ENCODE measurements at regions not wholly inside any gene's neighbourhood (a gene's known extent, or its start where the extent isn't known, plus 50 kb on each side); places are given as distances from the start of the nearest gene placed in this dataset.

DNA sequence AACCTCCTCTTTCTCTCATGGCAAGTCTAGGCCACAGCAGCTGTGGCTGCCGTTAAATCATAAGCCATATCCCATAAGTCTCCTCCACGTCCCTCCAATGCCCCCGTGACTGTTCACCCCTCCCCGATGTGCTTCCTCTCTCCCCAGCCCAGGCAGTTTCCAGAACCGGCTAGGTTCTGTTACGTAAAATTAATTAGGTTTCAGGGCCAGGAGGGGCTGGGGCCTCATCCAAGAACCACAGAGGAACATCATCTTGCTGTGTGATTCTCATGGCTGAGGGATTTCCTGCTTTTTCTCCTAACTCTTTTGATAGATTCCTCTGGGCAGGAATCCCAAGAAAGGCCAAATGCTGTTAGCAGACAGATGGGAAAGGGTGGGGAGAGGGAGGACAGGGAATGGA is 141.8 kb upstream of the AJAP1 start:
- no peak for TF ChIP-seq CTCF (IDR thresholded peaks at IDR 0.05)
- no peak for TF ChIP-seq POLR2A (IDR thresholded peaks at IDR 0.05)
